Endothelial cell of umbilical vein (primary cell): ENCODE measurements at regions not wholly inside any gene's neighbourhood (a gene's known extent, or its start where the extent isn't known, plus 50 kb on each side); places are given as distances from the start of the nearest gene placed in this dataset.

Experiments used
- BruUV-seq: library from RNA; stranded (reverse); fragments of 400-500 nt; replicated peaks from 2 replicates; lab custom pipeline; 2021; lab: Mats Ljungman, UMichigan
- CTCF ChIA-PET: fragments of 300-600, 350-600 bp; sonication (Branson Sonifier 250); formaldehyde crosslinking; loops from one replicate; lab custom pipeline; 2021; ENCODE audit warnings: antibody characterized with exemption, inconsistent platforms; lab: Charles Lee
- POLR2A ChIA-PET: fragments of 300-600, 350-600 bp; sonication (Branson Sonifier 250); formaldehyde crosslinking; loops from one replicate; lab custom pipeline; 2021; ENCODE audit warnings: antibody characterized with exemption, inconsistent platforms; lab: Charles Lee
- DNase-seq: peaks from one replicate; pipeline ENCODE4 v3.0.0-alpha.2; 2011; ENCODE audit warnings: low read depth, low spot score
- FAIRE-seq: peaks from 2 replicates; lab custom pipeline; 2011; peaks lifted over from hg19 to GRCh38; lab: Jason Lieb, UNC
- H2AFZ ChIP-seq: 2 replicates; pipeline ENCODE4 v1.6.0; 2012; ENCODE audit warnings: low read depth, low read length, control low read depth, inconsistent platforms
- H3K27ac ChIP-seq: 2 replicates; pipeline ENCODE4 v1.5.1; 2011; ENCODE audit warnings: low read depth, mild to moderate bottlenecking, control low read depth, low read length, moderate library complexity; ENCODE audit not compliant: insufficient read depth
- H3K27me3 ChIP-seq, 2 experiments: 2 replicates each; pipeline versions ENCODE4 v1.6.0 to v1.6.1; 2011; ENCODE audit warnings: low read length in 2 of 2, mixed read lengths in 1 of 2; ENCODE audit not compliant: control insufficient read depth in 2 of 2, insufficient read depth in 2 of 2
- H3K36me3 ChIP-seq, 2 experiments: 2 replicates in 1 of 2; 3 replicates in 1 of 2; pipeline ENCODE4 v1.5.1; 2011; ENCODE audit warnings: low read length in 2 of 2, mild to moderate bottlenecking in 1 of 2, moderate library complexity in 1 of 2; ENCODE audit not compliant: control insufficient read depth in 2 of 2, insufficient read depth in 2 of 2; ENCODE audit errors: extremely low read depth in 1 of 2
- H3K4me1 ChIP-seq: 3 replicates; pipeline ENCODE4 v1.5.1; 2011; ENCODE audit warnings: mild to moderate bottlenecking, low read length; ENCODE audit not compliant: control insufficient read depth, insufficient read depth; ENCODE audit errors: extremely low read depth
- H3K4me2 ChIP-seq: 2 replicates; pipeline ENCODE4 v1.6.1; 2011; ENCODE audit warnings: low read length, control low read depth, mixed read lengths; ENCODE audit not compliant: insufficient read depth
- H3K4me3 ChIP-seq, 3 experiments: fragments of 200-600 bp in 1 of 3; sonication (generic), shearing (Covaris generic) in 1 of 3; replicated peaks in 1 of 3; 2 replicates each; pipeline ENCODE4 v1.5.1; 2011 to 2016; ENCODE audit warnings: control low read depth in 3 of 3, low read length in 3 of 3, mild to moderate bottlenecking in 2 of 3, inconsistent platforms in 1 of 3, low read depth in 1 of 3, moderate library complexity in 1 of 3; ENCODE audit not compliant: insufficient read depth in 1 of 3
- H3K79me2 ChIP-seq: 2 replicates; pipeline ENCODE4 v1.6.0; 2012; ENCODE audit warnings: low read length, inconsistent platforms; ENCODE audit not compliant: control insufficient read depth, insufficient read depth
- H3K9ac ChIP-seq: replicated peaks from 2 replicates; pipeline ENCODE3; 2011; ENCODE audit warnings: low read length, control low read depth; ENCODE audit not compliant: insufficient read depth; ENCODE audit errors: extremely low read depth
- H3K9me1 ChIP-seq: replicated peaks from 3 replicates; pipeline ENCODE4 v1.6.0; 2011; ENCODE audit warnings: mild to moderate bottlenecking, low read length; ENCODE audit not compliant: control insufficient read depth, insufficient read depth; ENCODE audit errors: extremely low read depth
- H3K9me3 ChIP-seq: replicated peaks from 2 replicates; pipeline ENCODE4 v1.5.1; 2012; ENCODE audit warnings: low read length, inconsistent platforms; ENCODE audit not compliant: control insufficient read depth, insufficient read depth
- H4K20me1 ChIP-seq: replicated peaks from 2 replicates; pipeline ENCODE3; 2011; ENCODE audit warnings: mild to moderate bottlenecking, low read length; ENCODE audit not compliant: control insufficient read depth, insufficient read depth; ENCODE audit errors: extremely low read depth
- CTCF ChIP-seq, 2 donors: IDR thresholded peaks; 1 replicate in 1 of 2; 2 replicates in 1 of 2; pipeline ENCODE4 v1.5.1; 2011; ENCODE audit warnings: low read length in 2 of 2, mild to moderate bottlenecking in 2 of 2, moderate library complexity in 2 of 2, control low read depth in 1 of 2, inconsistent platforms in 1 of 2, low read depth in 1 of 2; ENCODE audit not compliant: insufficient read depth in 1 of 2; ENCODE audit errors: extremely low read depth in 1 of 2
- EZH2 ChIP-seq: IDR thresholded peaks from 2 replicates; pipeline ENCODE4 v1.6.1; 2012; ENCODE audit warnings: borderline replicate concordance, low read depth, mild to moderate bottlenecking, moderate library complexity, low read length, inconsistent platforms; ENCODE audit not compliant: severe bottlenecking
- FOS ChIP-seq: IDR thresholded peaks from 2 replicates; pipeline ENCODE4 v1.6.1; 2011; ENCODE audit warnings: mild to moderate bottlenecking, low read length, moderate library complexity, borderline replicate concordance; ENCODE audit not compliant: insufficient read depth
- GATA2 ChIP-seq: IDR thresholded peaks from 2 replicates; pipeline ENCODE4 v1.7.0; 2011; ENCODE audit warnings: low read depth, mild to moderate bottlenecking, moderate library complexity, mixed read lengths, low read length; ENCODE audit not compliant: insufficient read length, insufficient read depth
- JUN ChIP-seq: IDR thresholded peaks from 2 replicates; pipeline ENCODE4 v1.6.1; 2011; ENCODE audit warnings: borderline replicate concordance, low read depth; ENCODE audit not compliant: insufficient read length, insufficient read depth
- MAX ChIP-seq: IDR thresholded peaks from 2 replicates; pipeline ENCODE4 v1.6.1; 2011; ENCODE audit not compliant: insufficient read depth, insufficient read length
- MYC ChIP-seq: IDR thresholded peaks from one replicate; pipeline ENCODE4 v1.6.1; 2011; ENCODE audit warnings: mild to moderate bottlenecking, low read depth, low read length
- POLR2A ChIP-seq: IDR thresholded peaks from 2 replicates; pipeline ENCODE4 v1.6.1; 2012; ENCODE audit warnings: low read depth, mild to moderate bottlenecking, control low read depth, low read length
- POLR2AphosphoS5 ChIP-seq: IDR thresholded peaks from 2 replicates; pipeline ENCODE4 v1.6.1; 2012; ENCODE audit warnings: low read depth, mild to moderate bottlenecking, control low read depth, low read length, moderate library complexity; ENCODE audit not compliant: insufficient read depth
- dilution Hi-C: fragments of 300-500 bp; cut with MboI; formaldehyde crosslinking; loops from one replicate; pipeline ENCODE4 v1.15.0; 2019; ENCODE audit warnings: low sequenced_read_pairs; ENCODE audit not compliant: extremely low pct_ligation_motif_present
- intact Hi-C: fragments of 100-400 bp; cut with micrococcal nuclease; formaldehyde crosslinking; loops from one replicate; pipeline ENCODE4 v1.10.0; 2022

DNA sequence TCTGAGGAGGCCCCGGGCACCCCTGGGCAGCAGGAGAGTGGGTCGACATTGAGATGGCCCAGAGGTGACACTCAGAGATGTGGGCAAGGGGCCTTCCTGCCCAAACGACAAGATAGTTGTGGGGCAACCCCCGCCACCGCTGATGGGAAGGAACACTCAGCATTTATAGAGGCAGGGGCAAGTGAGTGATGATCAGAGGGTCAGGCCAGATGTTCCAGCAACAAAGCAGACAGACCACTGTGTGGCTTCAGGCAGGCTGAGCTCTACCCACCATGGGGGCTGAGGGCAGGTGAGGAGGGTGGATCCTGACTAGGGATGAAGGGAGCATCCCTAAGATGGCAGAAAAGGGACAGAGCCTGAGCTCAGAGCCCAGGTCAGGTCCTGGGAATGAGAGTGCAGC lies 362.7 kb downstream of the PTPRU start:
- no TSS peak for BruUV-seq
- dilution Hi-C loops, result no loop called here

More for the DNA sequence above, 362.7 kb downstream of the PTPRU start:
- ChIA-PET POLR2A (no interaction called here), CTCF (no interaction called here)
- Histone ChIP-seq H3K36me3 (no peaks in the 10 kb centered on the region), H3K4me1 (no peaks in the 10 kb centered on the region), H4K20me1 (no peaks in the 10 kb centered on the region), H3K79me2 (no peaks in the 10 kb centered on the region), H3K9ac (no peak overlapping the region), H3K4me3 (no peak overlapping the region), H3K9me1 (no peaks in the 10 kb centered on the region), H3K27ac (no peak overlapping the region), H3K27me3 (no peaks in the 10 kb centered on the region), H3K4me2 (no peak overlapping the region), H3K9me3 (no peaks in the 10 kb centered on the region), H2AFZ (no peak overlapping the region)
- DNase-seq, result no peak
- FAIRE-seq, result no peak
- TF ChIP-seq MAX (no peak), FOS (no peak), GATA2 (no peak), POLR2AphosphoS5 (no peak), JUN (no peak), CTCF (IDR thresholded peaks at IDR 0.05; ENCODE audit: extremely low read depth in 1 of 2, insufficient read depth in 1 of 2, low read depth in 1 of 2, low read length in 2 of 2) (no peak), MYC (no peak), EZH2 (no peak), POLR2A (no peak)
- intact Hi-C loops, result no loop called here
